NCI-H226 (cell line): ENCODE measurements at regions not wholly inside any gene's neighbourhood (a gene's known extent, or its start where the extent isn't known, plus 50 kb on each side); places are given as distances from the start of the nearest gene placed in this dataset.

ENCODE experiments used
- DNase-seq: peaks from one replicate; pipeline ENCODE4 v3.0.0-alpha.2; 2015

DNA sequence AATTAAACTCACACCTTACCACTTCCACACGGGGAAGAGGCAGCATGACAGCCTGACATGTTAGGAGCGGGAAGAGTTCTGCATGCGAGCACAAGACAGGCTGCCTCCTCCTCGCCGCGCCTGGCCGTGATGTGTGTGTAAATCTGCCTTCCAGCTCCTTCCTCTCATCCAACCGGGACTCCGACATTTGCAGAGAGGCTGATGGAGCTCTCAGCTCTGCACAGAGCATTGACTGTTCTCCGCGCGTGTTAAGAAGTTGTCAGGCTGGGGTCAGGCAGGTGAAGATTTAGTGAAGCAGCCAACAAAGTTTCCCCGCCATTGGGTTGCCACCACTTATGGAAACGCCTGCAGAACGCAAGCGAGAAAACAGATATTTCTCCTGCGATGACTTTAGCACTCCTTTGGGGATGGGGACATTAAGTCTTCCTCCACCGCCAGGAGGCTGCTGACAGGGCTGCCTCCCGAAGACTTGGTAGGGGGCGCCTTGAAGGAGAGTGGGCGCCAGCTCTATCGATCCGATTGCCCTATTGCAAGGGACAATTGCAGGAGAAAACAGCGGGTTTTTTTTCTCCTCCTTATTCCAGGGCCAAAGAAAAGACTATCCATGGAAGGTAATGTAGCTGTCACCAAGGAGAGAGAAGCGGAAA is 213.9 kb upstream of the TSHZ3 start:
- no peak for DNase-seq

DNA sequence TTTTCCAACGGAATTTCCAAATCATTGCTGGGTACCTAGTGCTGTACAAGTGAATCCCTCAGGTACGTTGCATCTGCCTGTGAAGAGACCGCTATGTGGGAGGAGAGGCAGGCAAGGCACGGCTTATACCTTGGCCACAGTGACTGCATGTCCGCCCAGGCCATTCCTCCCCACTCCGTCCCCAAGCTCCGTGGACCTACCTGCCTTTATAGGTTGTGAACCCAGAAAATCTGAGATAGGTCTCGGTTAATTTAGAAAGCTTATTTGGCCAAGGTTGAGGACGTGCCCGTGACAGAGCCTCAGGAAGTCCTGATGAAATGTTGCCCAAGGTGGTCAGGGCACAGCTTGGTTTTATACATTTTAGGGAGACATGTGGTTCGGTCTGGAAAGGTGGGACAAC is 218.5 kb upstream of the TSHZ3 start:
- DNase-seq = no peak

DNA sequence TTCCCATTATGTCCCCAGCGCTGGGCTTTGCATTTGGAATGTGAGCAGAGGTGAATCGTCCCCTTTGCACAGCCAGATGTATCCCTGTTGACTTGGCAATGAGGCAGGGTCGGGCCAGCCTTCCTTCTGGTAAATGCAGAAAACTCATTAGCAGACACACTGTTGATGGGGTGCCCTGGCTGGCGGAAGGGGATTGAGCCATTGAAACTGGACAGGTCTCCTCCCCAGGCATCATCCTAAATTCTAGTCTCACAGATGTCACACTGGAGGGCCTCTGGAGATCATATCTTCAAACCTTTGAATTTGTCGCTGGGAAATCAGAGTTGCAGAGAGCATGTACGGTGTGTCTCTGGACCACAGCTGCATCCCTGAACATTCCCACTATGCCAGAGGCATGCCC is 219.5 kb upstream of the TSHZ3 start:
- no peak for DNase-seq

DNA sequence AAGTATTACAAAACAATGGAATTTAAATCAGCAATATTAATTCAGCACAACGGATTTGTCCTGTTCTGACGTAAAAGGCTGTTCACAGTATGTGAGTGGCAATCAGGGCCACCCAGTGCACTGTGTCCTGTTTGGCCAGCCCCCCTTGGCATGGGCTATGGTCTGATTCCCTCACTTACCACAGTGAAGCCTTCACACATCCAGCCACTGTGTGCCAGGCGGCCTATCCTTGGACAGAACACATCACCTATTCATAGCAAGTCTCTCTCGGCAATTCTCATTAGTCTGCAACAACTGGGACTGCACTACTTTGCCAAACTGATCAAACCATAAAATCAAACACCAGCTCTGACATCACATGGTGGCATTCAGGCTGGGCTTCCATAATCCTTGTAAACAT is 221.5 kb upstream of the TSHZ3 start:
- no peak for DNase-seq

DNA sequence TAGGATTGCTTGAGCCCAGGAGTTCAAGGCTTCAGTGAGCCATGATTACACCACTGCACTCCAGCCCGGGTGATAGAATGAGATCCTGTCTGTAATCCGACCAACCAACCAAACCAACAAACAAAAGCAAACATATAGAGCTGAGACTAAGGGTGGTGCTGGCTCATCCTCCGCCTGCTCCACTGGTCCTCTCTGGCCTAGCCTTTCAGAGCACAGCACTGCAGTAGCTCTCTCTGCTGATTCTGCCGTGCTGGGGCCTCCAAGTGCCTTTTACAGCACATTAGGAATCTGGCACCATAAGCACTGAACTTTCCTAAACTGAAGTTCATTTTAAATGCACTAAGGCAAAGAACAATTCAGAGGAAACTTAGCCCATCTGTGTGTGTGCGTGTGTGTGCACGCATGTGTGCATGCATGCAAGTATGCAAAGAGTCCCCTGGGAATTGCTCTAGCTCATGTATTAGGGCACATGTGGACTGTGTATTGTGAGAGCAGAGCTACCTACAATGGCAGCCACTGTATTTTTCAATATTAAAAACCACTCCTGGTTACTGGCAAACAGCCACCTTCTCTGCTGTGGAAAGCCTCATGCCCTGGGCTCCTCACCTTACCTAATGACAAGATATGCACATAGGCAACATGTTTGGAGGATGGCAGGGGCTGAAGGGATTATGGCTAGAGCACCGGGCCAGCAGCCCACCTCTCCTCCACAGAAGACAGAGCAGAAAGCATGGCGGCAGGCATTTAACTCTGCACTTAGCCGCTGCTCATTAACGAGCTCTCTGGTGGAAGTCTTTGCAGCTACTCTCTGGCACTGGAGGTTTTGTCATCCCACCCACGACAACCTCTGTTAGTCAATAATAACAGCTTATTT is 223.1 kb upstream of the TSHZ3 start:
- no peak for DNase-seq

DNA sequence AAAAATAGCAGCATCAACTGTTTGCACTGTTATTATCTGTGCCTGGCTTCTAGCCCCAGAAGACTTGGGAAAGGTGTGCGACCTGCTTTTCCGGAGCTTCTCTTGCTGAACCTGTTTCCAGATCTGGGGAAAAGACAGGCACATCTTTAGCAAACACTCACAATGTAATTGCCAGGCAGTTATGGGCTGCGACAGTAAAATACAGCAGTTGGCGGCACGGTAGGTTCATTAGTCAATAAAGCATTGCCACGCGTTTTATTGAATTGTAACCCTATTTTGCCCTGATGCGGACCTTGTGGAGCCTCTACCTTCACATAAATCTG is 223.7 kb upstream of the TSHZ3 start:
- DNase-seq = no peak

DNA sequence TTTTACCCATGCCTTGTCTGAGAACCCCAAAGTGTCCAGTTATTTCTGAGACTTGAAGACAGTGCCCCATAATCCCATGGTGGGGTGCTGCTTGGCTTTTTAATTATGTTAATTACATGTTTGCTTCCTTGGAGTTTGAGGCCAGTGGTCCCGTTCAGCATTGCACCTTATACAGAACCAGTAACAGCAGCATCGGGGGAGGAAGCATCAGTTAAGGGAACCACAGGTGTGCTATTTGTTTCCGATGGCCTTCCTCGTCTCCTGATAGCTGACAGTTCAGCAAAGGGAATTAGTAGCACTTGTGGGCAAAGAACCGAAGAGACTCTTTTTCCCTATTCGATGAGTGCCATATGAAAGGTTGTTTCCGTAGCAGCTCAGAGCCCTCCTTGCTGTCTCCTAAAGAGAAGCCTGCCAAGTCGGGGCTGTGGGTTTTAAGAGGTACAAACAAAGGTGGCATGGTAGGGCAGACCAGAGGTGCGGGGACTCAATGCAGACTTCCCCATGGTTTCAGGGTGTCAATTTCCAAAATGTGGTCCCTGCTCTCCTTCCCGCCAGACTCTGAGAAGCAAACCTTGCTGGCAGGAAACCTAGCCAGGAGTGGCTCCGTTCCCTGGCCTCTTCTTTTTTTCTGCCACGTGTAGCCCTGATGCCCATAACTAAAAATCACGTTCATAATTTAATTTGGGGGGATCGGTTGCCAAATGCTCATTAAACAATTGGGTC is 225.2 kb upstream of the TSHZ3 start:
- no peak for DNase-seq

DNA sequence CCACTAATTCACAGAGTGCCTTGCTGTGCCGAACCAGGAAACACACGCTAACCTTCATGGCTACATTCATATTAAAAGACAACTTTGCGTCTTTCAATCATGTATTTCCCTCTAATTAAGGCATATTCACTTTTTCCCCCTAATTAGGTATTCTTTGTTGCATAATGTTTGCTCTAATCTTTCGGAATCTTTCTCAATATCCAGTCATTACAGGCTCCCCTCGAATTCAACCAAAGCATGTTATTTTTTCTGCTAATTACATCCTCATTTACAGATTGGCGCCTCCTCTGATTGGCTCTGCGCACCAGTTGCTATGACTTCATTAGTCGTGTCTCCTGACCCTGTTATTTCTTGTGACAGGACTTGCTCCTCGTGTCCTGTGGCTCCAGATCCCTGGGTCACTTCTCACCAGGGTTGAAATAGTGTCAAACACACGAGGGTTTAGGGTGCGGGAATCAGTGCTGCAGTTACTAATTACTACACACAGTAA is 226.7 kb upstream of the TSHZ3 start:
- DNase-seq = no peak

DNA sequence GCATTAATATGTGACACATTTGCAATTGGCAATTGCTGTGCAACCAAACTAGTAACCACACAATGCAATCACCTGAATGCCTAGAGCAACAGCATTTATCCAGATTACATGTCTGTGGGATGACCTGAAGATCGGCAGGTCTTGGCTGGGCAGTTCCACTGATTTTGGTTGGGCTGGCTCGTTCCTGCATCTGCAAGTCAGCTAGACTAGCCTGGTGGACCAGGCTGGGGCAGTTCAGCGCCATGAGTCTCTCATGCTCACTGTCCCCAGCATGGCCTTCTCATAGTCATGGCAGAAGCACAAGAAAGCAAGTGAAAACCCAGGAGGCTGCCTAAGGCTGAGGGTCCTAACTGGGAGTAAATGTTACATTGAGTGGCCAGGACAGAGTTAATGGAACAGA is 229.1 kb upstream of the TSHZ3 start:
- no peak for DNase-seq

DNA sequence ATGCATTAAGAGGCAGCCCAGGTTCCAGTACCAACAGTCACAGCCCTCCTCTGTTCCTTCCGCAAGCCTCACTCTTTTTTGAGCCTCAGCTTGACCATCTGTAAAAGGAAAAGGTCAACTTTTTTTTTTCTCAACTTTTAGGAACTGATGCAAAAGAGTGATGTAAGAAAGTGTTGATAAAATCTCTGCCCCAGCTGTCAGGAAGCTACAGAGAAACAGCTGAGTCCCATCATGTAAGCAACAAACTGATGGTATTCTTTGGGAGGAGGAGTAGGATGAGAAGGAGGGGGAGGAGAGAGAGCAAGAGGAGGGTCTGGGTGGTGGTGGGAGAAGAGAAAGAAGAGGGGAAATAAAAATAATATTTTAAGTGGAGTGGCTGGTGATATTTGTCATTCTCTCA is 233.9 kb upstream of the TSHZ3 start:
- no peak for DNase-seq

DNA sequence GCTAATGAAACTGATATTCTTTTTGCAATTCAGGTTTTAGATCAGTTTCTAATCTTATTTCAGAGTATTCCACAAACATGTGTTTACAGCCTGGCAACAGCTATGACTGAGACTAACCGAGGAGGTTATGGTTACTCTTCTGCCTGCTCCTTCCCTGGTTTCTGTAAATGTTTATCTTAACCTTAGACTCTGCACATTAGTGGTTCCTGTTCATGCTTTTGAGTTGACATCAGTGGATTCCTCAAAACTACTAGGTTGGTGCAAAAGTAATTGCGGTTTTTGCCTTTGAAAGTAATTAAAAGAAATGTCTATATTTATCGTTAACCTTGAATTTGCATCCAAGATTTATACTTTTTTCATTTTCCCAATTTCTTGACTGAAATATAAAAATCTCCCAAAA is 237.0 kb upstream of the TSHZ3 start:
- DNase-seq = no peak

DNA sequence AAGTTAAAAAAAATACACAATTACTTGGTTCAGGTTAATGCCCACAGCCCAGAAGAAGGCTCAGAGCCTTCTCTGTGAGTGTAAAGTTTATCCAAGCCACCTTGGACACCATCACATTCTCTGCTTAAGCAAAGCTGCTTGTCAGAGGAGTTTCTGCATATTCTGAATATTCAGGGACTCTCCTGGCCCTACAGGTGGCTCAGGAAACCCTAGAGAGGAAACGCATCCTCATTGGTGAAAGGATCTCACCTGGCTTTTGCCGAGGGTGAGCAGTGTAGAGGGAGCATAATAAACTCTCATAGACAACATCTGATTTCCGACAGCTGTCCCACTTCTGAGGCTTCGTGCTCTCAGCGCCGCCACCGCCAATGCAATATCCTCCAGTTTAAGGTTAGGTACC is 239.9 kb upstream of the TSHZ3 start:
- no peak for DNase-seq

DNA sequence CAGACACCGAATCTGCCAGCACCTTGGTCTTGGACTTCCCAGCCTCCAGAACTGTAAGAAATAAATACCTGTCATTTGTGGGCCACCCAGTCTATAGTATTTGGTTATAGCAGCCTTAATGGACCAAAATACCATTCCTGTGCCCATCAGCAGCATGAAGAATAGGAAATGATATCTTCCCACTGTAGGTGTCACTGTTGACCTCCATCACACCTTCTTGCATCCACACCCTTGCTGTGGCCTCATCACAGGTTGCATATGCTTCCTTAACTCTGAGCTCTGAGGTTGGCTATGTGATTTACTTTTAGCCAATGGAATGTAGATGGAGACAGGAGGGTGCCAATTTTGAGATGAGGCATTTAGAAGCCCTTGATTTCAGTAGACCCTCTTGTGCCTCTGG is 242.0 kb upstream of the TSHZ3 start:
- DNase-seq = no peak

DNA sequence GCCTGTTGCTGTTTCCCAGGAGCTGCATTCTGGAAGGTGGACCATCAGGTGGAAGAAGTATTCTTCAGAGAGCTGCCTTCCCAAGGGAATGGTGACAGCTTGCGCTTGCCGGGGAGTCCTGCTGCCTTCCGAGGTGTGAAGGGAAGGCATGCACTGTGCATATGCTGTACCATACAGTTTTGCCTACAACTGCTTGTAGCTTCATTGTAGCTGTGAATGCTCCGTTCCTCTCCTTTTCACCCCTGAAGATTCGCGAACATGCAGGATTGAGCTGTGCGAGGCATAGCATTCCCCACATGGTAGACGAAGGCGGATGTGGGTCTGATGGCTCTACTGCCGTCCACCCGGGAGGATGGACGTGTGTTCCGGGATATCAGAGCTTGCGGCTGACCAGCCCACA is 243.2 kb upstream of the TSHZ3 start:
- no peak for DNase-seq

DNA sequence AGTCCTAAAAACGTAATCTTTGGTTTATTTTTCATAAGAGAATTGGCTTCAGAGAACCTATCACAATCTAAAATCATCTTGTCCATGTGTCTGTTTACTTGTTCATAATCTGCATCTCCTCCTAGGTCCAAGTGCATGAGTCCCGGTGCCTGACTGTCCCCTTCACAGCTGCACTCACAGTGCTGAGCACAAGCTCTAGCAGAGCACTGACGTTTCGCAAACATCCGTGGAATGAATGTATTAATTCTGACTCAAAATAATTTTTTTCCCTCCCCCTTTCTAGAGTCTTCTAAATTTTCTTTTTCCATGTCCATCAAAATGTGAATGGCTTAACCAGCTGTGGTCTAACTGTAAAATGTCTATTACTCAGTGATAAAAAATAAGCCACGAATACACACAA is 245.5 kb upstream of the TSHZ3 start:
- no peak for DNase-seq

DNA sequence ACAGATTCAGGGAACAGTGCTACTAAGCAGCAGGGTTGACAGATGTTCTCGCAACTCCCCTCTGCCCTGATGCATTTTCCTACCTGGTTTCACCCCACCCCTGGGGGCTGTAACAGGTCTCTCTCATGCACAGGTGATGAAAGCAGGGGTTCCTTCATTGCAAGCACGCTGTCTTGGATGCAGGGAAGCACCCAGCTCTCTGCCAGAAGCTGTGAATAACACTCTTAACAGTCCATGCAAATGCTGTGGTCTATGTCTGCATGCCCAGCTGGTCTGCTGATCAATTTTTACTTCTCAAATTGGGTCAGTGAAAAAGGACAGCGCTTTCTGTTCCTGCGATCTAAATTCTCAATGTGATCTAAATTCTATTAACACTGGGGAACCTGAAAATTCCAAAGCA is 246.3 kb upstream of the TSHZ3 start:
- DNase-seq = no peak

DNA sequence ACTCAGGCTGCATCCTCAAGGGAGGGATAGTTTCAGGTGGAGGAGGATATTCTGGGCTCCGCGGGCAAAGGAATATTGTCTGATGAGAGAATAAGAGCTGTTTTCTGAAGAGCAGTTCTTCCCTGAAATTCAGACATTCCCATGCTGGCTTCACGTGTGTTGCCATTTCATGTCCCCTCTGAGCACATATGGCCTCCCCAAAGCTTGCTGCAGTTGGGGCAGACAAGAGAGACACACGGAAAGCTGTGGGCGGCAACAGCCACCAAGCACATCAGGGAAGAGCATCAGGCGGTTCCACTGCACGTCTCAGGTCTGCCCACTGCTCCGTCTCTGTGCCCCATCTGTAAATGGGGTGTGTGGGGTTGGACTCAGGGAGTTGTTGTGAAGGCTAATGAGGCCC is 247.5 kb upstream of the TSHZ3 start:
- DNase-seq = no peak

DNA sequence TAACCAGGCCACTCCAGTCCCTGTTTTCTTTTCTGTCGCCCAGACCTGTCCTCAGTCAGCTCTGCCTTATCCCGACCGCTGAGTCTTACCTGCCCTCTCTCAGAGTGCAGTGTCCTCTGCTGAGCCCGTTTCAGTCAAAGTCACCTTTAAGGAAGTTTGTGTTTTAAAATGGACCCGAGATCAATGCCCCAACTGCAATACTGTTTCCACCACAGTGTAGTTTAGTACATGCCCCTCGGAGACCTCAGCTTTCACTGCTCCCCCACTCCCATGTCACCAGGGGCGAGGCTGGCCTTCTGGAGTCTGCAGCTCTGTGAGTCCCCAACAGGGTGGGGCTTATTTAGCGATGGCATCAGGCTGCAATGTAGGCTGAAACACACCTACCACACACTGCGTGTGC is 248.4 kb upstream of the TSHZ3 start:
- DNase-seq = no peak

DNA sequence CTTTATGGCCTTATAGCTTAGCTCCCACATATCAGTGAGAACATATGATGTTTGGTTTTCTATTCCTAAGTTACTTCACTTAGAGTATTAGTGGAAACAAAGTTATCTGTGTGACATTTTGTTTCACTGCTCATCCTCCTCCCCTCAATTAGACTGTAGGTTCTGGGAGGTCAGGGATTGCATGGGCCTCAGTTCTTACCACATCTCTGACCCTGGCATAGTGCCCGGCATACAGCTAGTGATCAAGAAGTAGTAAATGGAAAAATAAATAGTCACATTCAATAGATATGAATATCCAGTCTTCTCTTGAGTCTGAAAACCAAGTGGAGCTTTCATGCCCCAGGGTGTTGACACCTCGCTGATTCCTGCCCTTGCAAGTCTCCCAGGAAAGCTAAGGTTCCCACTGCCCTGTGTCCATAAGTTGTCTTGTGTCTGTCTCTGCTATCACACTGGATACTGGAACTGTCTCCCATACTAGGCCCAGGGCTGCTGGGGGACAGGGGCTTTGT is 249.5 kb upstream of the TSHZ3 start:
- DNase-seq = no peak

DNA sequence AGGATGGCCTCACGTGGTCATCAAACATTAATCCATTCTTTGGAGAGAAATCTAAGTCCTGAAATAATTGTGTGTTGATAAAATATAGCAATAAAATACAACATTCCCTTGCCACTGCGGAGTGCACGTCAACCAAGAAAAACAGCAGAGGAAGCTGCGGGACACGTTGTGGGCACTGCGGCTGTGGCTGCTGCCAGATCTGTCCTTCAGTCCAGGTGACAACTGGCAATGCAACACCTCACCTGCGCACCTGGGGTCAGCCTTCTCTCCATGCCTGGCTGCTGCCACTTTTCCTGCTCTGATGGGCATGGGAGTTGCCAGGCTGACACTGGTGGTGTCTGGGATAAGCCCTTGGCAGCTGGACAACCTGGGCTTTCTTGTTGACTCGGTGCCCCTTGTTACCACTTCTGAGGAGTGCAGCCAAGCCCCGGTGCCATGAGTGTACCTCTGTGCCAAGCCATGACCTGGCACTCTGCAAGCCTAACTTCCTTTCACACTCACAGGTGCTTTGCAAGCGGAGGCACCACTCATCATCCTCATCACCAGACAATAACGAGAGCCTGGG is 251.6 kb upstream of the TSHZ3 start:
- DNase-seq = no peak

DNA sequence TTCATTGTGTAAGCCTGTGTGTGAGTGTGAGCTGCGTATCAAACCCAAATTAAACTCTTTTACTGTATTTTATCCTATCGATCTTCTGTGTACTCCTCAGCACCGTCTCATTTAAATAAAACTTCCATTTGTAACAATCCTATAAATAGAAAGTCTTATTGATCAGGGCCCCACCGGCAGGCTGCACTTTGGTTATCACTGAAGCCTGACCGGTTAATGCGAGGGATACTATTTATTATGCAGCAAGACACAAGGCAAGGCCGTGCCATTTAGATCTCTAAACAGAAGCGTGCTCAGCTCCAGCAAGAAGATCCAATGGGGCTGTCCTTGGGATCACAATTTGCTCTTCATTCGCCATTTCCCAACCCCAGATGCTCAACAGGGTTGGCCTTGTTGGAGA is 252.6 kb upstream of the TSHZ3 start:
- no peak for DNase-seq

DNA sequence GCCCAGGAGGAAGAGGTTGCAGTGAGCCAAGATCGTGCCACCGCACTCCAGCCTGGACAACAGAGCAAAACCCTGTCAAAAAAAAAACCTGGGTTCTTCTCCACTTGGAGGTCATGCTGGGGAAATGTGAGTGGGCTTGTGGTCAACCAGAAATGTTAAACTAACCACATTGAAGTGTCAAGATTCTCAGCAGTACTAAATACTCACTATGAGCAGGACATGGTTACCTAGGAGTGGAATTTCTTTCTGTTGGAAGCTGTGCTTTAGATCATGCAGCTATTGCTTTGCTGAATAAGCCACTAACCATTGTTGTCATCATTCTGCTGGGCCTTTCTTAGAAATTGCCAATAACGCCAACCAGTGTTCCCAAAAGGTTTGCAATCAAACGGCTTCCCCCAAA is 253.3 kb upstream of the TSHZ3 start:
- DNase-seq = no peak

DNA sequence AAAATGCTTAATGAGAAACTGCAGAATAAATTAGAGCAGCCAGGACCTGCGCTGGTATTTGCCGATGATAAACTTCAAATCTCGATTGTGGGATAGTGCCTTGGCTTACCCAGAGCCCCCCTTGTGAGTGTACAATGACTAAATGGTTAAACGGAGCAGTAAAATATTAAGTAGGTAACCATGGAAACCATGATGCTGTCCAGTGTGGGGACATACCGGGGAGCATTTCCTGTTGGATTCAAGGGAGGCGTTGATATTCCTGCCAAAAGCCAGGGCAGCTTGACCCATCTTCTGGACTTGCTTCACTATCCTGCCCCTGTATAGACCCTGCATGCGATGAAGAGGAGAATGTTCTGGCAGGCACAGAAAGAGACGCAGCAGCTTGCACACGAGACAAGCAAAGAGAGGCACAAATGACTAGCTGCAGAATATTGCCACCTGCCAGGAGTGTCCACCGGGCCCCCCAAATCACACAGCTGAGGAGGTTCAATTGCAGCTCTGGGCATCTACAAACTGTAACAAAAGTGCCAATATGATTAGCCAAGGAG is 255.3 kb upstream of the TSHZ3 start:
- no peak for DNase-seq
